Limb (tissue), 2 donors: ENCODE measurements at regions not wholly inside any gene's neighbourhood (a gene's known extent, or its start where the extent isn't known, plus 50 kb on each side); places are given as distances from the start of the nearest gene placed in this dataset.

Experiments
- DNase-seq, 2 donors: peaks; one replicate each; pipeline ENCODE4 v3.0.0-alpha.2; 2016; ENCODE audit errors: extremely low spot score in 2 of 2

- DNase-seq, result peak in 1 of 2 donors; percentile 45
Observed at GRCh38 chr17:36661047-36661666, 59.8 kb downstream of the MRM1 start.

- DNase-seq, result no peak
Observed at GRCh38 chr17:36661688-36662087, 60.3 kb downstream of the MRM1 start.

DNA sequence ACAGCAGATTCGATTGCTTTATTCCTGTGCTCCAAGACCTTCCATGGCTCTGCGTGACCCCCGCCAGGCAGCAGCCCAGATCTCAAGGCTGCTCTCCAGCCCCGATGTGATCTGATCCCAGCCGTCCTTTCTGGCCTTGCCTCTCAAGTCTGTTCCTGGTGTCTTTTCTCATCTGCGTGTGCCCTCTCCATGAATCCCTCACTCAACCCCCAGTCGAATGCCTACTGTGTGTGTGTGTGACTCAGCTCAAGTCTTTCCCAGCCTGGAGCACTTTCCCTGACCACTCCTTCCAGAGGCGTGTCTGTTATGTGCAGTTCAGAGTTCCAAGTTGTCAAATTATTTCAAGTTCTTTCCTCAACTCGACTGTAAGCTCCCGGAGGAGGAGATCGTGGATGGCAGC lies 64.0 kb downstream of the MRM1 start:
- DNase-seq, result no peak

GRCh38 chr17:36667922-36668321 lies 66.5 kb downstream of the MRM1 start:
- no peak for DNase-seq

- DNase-seq, result no peak
Observed at GRCh38 chr17:36668824-36669223, 67.4 kb downstream of the MRM1 start.

DNA sequence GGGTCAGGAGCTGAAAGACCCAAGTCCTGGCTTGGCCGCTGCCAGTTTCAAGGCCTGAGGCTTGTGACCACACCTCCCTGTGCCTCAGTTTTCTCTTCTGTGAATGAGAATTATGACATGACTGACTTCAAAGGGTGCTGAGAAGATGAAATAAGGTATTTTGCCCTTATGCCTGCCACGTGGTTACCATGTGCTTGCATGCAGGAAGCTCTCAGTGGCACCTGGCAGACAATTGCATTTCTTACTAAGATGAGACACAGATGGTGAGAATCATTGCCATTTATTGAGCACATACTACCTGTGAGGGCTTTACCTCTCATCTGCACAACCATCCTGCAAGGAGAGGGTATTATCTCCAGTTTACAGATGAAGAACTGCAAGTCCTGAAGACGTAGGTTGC lies 69.8 kb downstream of the MRM1 start:
- no peak for DNase-seq

DNA sequence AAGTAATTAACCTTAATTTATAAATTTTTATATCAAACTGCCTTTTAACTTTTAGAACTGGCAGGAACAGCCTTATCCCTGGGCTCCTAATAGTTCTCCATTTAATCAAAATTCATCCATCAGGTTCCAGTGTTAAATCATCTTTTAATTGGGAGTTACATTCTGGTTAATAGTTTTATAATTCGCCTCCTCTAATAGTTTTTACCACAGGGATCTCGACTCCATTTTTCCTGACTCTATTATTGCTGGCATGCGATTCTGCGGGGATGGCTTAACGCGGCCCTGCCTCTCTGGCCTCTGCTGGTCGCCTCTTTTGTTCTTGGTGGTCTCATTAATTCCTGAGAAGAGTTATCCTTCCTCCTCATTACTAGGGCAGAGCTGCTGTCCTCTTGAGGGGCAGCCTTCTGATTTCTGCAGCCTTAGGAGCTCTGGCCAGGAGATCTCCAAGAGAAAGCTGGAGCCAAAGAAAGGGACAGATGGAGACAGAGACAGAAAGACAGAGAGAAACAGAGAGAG lies 71.1 kb downstream of the MRM1 start:
- no peak for DNase-seq

GRCh38 chr17:36673068-36673467 lies 71.7 kb downstream of the MRM1 start:
- no peak for DNase-seq

DNA sequence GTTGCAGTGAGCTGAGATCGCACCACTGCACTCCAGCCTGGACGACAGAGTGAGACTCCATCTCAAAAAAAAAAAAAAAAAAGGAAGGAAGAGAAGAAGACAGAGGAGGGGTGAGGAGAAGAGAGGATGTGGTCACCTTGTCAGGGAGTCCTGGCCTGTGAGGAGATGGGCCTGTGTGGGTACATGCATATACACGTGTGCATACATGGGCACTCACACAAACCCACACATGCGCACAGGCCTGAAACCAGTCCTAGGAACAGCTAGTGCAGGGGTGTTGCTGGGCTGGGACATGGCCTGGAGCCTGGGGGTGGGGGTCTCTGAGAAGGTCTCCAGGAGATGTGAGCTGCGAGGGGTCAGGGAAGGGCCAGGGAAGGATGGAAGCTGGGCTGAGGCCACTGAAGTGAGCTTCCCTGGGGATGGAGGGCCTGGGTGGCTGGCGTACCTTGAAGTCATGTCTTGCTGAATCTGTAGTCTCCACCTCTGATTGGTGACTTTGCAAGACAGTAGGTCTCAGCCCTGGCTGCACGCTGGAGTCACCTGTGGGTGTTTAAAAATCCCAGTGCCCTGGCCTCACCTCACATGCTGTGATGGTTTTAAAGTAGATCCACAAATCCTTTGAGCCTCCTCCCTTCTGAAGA lies 72.4 kb downstream of the MRM1 start:
- DNase-seq, result no peak

DNA sequence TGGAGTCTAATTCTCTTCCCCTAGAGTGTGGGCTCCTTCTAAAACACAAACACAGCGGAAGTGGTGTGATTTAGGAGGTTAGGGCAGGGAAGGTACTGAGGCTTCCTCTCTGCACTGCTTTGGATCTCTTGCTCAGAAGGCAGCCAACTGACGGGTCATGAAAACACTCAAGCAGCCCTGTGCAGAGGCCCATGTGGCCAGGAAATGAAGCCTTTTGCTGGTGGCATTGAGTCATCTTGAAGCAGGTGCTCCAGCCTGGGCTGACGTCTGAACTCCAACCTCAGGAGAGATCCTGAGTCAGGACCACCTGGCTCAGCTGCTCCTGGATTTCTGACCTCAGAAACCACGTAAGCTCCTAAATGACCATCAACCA lies 72.9 kb downstream of the MRM1 start:
- DNase-seq, result no peak

DNA sequence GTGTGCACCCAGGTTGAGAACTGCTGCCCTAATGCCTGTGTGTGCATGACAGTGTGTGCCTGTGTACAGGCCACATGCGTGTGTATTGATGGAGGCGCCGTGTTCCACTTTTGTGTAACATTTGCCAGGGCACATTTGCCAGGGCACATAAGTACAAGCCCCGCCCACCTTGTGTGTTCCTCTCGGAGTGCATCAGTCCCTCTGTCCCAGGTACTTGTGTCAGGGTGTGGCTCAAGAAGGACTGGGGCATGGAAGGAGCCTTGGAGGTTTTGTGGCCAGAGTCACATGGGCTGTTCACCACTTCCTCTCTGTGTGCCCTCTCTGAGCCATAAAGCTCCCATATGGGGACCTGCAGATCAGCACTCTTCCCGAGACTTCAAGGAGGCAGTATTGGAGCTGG lies 73.9 kb downstream of the MRM1 start:
- DNase-seq, result no peak

DNA sequence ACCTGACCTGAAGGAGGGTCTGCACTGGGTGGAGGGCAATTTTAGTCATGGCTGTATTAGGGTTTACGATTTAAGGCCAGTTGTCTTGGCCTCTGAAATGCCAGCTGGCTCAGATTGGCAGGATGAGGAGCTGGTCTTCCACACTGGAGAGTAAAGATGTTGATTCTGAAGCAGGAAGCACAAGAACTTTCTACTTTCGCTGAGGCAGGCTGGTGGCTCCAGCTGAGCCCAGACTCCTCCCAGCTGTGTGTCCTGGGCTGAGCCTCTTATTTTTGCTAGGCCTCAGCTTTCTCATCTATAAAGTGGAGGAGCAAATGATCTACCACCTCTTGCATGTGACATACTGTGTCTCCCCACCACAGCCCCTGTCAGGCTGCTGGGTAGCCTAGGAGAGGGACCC lies 74.4 kb downstream of the MRM1 start:
- DNase-seq, result no peak

DNA sequence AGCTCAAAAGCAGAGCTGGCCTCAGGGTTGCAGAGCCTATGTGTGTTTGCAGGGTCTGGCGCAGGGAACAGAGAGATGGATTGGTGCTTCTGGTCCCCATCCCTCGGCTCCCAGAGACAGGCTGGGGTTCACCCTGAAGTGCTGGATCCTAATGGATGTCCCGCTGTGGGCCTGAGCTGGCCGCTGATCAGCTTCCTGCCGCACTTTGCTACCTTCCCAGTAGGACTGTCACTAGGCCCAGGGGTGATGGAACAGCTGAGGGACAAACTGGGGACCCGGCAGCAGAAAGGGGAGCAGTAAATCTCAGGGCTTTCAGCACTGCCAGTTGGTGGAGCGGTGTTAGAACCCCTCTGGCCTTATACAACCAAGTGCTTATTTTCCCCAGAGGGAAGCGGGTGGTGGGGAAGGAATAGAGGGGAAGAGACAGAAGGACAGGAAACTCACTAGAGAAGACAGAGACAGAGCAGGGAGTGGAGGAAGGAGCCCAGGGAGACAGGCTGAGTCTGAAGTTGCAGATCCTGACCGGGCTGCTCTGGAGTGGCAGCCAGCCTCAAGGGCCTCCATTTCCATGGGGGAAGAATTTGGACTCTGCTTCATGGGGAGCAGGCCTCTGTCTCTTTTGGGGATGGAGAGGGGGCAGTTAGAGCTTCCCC lies 78.6 kb downstream of the MRM1 start:
- DNase-seq, result no peak

- no peak for DNase-seq
Observed at GRCh38 chr17:36680701-36681202, 79.4 kb downstream of the MRM1 start.

- DNase-seq, result no peak
Observed at GRCh38 chr17:36682773-36683172, 81.4 kb downstream of the MRM1 start.

- DNase-seq, result no peak
Observed at GRCh38 chr17:36683387-36683786, 82.0 kb downstream of the MRM1 start.

DNA sequence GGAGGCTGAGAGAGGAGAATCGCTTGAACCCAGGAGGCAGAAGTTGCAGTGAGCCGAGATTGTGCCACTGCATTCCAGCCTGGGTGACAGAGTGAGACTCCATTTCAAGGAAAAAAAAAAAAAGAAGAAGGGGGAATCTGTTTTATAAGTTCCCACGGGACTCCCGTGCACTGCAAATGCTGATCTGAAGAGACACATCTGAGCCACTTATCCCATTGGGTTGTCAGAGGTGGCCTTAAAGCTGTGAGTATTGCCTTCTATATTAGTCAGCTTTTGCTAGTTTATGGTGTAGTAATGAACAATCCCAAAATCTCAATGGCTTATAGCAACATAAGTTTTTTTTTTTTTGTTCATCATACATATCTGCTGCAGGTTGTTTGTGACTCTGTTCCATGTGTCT lies 82.8 kb downstream of the MRM1 start:
- DNase-seq, result no peak

DNA sequence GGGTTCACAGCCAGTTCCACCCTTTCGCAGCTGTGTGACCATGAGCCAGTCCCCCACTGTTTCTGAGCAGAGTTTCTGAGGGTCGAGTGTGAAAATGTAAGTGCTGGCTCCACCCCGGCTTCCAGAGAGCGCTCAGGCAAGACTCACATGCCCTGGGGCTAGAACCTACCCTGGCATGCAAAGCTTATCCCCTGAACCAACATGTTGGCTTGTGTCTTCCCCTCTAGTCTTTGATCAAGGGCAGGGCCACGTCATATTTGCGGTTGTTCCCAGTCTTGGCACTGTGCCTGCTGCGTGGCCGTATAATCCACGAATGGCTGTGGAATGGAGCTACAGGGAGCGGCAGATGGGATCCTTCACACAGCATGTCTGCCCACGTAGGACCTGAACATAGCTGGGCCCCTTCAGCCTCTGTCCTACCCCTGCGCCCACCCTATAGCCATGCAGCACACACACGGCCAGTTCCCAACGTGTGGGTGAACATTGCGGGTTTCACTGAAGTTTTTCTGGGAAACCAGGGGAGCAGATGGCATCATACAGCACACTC lies 84.8 kb downstream of the MRM1 start:
- DNase-seq, result no peak

GRCh38 chr17:36687736-36688135 lies 86.4 kb downstream of the MRM1 start:
- no peak for DNase-seq

- DNase-seq, result no peak
Observed at GRCh38 chr17:36689089-36689667, 87.8 kb downstream of the MRM1 start.

DNA sequence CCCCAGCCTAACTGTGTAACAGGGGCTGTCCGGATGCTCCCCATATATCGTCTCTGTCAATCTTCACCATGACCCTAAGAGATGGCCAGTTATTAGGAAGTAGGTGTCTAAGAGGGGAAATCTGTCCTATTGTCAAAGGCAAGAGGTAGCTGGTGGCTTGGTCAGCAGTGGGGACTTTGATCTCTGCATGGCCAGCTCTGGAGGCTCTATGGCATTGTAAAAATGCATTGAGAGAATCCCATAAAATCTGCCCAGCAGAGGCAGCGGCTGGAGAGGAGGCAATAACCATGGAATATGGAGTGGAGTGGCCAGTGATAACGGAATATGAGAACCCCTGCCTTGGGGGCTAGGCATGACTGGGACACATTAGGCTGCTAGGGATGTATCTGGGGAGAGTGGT lies 88.8 kb downstream of the MRM1 start:
- DNase-seq, result no peak

- no peak for DNase-seq
Observed at GRCh38 chr17:36691606-36692005, 90.2 kb downstream of the MRM1 start.
